ENCODE measurements at regions not wholly inside any gene's neighbourhood (a gene's known extent, or its start where the extent isn't known, plus 50 kb on each side); places are given as distances from the start of the nearest gene placed in this dataset.

- TF ChIP-seq CTCF (IDR thresholded peaks at IDR 0.05), result no peak
- no peak for TF ChIP-seq EP300 (IDR thresholded peaks at IDR 0.05)
These were observed 242.9 kb upstream of the GYPC start for GRCh38 chr2:126413079-126413478.
